ENCODE measurements at regions not wholly inside any gene's neighbourhood (a gene's known extent, or its start where the extent isn't known, plus 50 kb on each side); places are given as distances from the start of the nearest gene placed in this dataset.

- TF ChIP-seq CTCF (conservative IDR thresholded peaks at IDR 0.05; ENCODE audit: low read length), result no peak
- DNase-seq (ENCODE audit: low read depth), result peak; percentile 63
Measured at GRCh38 chr20:6651016-6651415, 116.5 kb upstream of the BMP2 start.

DNA sequence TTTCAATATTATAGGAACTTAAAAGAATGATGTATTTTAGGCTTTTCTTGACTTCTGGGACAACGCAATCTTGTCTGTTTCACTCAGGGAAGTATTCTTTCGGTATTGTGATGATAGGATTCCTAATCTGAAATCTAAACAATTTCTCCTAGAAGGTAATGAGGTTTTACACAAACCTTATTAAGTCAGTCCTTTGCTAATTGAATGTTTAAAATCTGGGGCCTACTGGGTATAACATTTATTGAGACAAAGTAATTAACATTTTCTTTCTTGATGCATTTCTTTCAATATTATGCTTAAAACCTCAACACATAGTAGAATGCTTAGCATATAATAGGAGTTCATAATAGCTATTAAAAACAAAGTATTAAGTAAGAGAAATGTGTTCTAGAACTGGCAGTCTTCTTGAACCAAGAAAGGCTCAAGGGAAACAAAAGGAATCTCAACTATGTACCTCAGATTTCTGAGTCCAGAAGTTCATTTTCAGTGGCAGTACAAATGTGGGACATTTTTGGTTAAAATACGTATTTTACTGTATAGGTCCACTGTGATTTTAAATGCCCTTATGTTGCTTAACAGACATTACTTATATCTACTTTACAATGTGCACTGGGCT, 121.4 kb upstream of the BMP2 start:
- no peak for DNase-seq (ENCODE audit: low read depth)
- H3K4me3 ChIP-seq (ENCODE audit: low read length), result no peak overlapping the region
- no peak for TF ChIP-seq CTCF (conservative IDR thresholded peaks at IDR 0.05; ENCODE audit: low read length)

More at GRCh38 chr20:6651016-6651415, 116.5 kb upstream of the BMP2 start:
- H3K4me3 ChIP-seq (ENCODE audit: low read length), result no peak overlapping the region

DNA sequence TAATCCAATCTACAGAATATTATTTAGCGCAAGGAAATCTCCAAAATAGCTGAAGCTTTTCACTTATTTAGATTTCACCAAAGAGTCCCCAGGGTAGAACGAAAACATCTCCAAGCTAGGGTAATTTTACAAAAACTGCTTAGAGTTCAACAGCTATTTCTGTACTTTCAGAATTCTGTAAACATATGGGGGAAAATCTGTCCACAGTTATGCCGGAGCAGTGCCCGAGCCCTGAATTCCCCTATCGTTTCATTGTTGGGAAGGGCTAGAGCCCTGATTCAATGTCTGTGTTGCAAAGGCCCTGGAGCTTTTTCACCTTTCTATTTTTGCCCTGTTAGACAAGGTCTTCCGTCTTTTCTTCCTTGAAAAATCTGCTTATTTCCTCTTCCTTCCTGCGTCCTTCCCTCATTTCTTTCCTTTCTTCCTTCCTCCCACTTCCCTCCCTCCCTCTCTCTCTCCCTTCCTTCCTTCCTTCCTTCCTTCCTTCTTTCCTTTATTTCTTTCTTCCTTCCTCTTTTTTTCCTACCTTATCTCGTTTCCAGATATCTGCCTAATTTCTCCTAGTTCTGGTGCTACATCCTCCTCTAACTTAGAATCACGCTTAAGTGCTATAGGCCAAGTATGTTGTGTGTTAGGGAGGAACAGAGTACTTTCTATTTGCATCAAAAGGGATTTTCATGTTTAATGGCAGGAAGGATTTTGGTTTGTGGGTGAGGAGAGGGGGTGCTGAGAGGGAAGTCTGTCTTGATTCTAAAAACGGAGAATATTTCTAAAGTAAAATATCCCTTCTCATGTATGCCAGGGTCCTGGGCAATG, 122.5 kb upstream of the BMP2 start:
- TF ChIP-seq CTCF (conservative IDR thresholded peaks at IDR 0.05; ENCODE audit: low read length), result no peak
- H3K4me3 ChIP-seq (ENCODE audit: low read length), result no peak overlapping the region
- no peak for DNase-seq (ENCODE audit: low read depth)

- TF ChIP-seq CTCF (conservative IDR thresholded peaks at IDR 0.05; ENCODE audit: low read length), result no peak
- no peak for DNase-seq (ENCODE audit: low read depth)
- H3K4me3 ChIP-seq (ENCODE audit: low read length), result no peak overlapping the region
Measured at GRCh38 chr20:6641012-6641411, 126.5 kb upstream of the BMP2 start.

DNA sequence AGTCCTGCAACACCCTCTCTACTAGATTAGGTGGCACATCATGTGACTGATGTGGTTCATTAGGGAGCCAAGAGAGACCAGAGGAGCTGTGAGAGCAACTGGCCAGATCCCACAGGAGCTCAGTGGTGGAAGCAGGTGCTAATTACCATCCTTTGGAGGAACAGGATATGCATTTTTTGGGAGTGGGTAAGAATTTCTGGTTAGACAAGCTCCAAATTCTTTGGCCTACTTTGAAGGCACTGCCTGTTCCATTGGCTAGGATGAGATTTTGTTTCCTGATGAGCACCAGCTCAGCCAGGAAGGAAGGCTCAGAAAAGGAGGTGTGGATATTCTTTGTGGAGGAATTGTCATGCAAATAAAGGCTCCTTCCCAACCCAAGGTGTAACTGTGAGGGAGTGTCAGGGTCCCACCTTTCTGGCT, 130.3 kb upstream of the BMP2 start:
- H3K4me3 ChIP-seq (ENCODE audit: low read length), result no peak overlapping the region
- TF ChIP-seq CTCF (conservative IDR thresholded peaks at IDR 0.05; ENCODE audit: low read length), result no peak
- no peak for DNase-seq (ENCODE audit: low read depth)

DNA sequence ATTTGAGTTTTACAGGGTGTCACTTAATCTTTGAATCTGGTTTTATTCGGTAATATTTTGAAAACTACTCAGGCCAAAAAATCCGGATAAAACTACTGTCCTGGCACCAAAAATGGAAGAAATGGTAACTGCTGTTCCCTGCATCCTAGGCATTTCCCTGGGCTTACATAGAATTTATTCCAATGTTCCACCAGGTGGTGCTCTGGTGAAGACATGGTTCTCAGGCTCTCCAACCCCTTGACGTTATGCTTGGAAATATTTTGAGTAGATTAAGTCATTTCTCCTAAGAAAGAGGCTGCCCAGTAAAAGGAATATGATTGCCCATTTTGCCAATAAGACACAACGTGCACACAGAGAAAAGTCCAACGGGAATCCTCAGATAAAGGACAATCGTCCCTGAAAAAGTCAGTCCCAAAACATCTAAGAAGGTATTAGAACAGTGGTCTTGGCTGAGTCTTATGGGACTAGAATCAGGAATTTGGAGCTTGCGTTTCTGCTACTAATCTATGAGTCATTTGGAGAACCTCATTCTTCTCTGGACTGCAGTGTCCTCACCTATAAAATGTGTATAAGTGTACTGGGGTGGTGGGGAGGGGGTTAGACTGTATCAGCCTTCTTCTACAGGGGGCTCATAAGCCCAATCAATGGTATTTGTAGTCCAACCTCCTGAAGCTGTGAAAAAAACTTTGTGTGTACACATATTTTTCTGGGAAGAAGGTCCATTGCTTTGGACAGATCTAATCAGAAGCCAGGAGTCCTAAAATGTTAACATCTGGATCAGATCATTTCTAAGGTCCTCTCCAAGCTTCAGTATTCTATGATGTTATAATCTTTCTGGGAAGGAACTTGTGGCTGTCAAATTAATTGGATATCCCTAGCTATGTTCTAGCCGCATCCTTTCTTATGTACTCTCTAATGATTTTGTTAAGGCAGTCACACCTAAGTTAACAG, 131.0 kb upstream of the BMP2 start:
- no peak overlapping the region for H3K4me3 ChIP-seq (ENCODE audit: low read length)
- peak; percentile 68 for DNase-seq (ENCODE audit: low read depth)
- TF ChIP-seq CTCF (conservative IDR thresholded peaks at IDR 0.05; ENCODE audit: low read length), result peak; percentile 71
